Gastroesophageal sphincter (tissue), 3 donors: ENCODE measurements at regions not wholly inside any gene's neighbourhood (a gene's known extent, or its start where the extent isn't known, plus 50 kb on each side); places are given as distances from the start of the nearest gene placed in this dataset.

Experiments
- CTCF ChIP-seq, 4 experiments: fragments of 200-600 bp in 2 of 4; fragments of 450-650 bp in 2 of 4; sonication (generic) in 1 of 4; IDR thresholded peaks; one replicate each; pipeline ENCODE4 v1.5.1; 2017 to 2019; ENCODE audit warnings: antibody characterized with exemption in 4 of 4, mild to moderate bottlenecking in 2 of 4, moderate library complexity in 2 of 4
- POLR2A ChIP-seq, 2 donors: fragments of 450-650 bp; IDR thresholded peaks; one replicate each; pipeline ENCODE4 v1.6.1; 2017; ENCODE audit warnings: antibody characterized with exemption in 2 of 2, mild to moderate bottlenecking in 2 of 2, moderate library complexity in 1 of 2
- POLR2AphosphoS5 ChIP-seq: sonication (generic); formaldehyde crosslinking; IDR thresholded peaks from one replicate; pipeline ENCODE4 v1.6.1; 2017; ENCODE audit warnings: antibody characterized with exemption

DNA sequence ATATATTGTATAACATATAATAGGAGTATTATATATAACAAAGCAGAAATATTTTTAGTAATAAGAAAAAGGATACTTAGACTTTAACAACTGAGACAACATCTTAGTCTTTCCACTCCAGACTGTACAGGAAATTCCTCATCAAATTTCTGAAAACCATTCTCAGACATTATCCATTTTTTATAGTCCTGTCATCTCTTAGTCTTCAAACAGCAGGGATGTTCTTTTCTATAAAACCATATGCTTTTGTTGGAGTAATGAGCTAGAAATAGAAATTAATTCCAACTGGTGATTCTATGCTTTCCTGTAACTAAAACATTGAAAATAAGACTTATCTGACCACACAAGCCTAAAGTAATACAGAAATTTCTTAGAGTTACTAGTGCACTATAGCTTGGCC lies 82.2 kb upstream of the CSNK1A1L start:
- TF ChIP-seq CTCF (IDR thresholded peaks at IDR 0.05) (no peak), POLR2A (IDR thresholded peaks at IDR 0.05) (no peak), POLR2AphosphoS5 (no peak)
